ENCODE measurements at regions not wholly inside any gene's neighbourhood (a gene's known extent, or its start where the extent isn't known, plus 50 kb on each side); places are given as distances from the start of the nearest gene placed in this dataset.

DNA sequence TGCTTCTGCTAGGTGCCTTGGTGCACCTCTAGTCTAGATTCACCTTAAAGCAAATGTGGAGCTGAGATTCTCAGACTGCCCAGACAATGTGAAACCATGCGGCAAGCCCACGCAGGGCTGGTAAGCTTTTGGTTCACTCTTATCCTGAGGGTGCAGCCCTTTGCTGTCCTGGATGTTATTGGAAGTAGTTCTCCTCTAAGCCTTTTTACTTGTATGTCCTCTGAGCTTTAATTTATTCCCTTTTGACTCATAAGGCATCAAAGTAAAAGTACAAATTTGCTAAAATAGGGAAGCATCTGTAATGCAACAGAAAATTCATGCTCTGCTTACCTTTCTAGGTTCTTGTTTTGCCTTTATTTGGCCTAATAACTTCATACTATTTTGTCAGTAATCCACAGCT, 186.8 kb downstream of the MACC1 start:
- intact Hi-C loops (cut with micrococcal nuclease), result no loop called here
- DNase-seq (no peak), ATAC-seq (no peak)

DNA sequence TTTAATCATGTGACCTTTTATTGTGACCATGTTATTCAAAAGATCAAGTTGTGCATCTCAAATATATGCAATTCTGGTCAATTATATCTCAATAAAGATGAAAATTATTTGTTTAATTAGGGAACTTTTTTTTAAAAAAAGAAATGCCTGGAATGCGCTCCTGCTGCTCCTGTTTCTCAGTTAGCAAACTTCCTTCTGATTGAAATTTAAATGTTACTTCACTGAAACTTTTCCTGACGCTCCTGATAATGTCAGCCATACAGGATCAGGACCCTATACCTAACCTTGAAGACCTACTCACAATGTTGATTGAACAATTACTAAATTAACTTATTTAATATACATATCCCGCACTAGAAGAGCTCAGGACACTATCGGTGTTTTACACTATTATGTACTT, 190.4 kb downstream of the MACC1 start:
- ATAC-seq, result no peak
- intact Hi-C loops (cut with micrococcal nuclease), result no loop called here
- DNase-seq, result no peak

GRCh38 chr7:20021831-20022230, 195.4 kb downstream of the MACC1 start:
- DNase-seq (no peak), ATAC-seq (no peak)
- intact Hi-C loops (cut with micrococcal nuclease), result no loop called here

DNA sequence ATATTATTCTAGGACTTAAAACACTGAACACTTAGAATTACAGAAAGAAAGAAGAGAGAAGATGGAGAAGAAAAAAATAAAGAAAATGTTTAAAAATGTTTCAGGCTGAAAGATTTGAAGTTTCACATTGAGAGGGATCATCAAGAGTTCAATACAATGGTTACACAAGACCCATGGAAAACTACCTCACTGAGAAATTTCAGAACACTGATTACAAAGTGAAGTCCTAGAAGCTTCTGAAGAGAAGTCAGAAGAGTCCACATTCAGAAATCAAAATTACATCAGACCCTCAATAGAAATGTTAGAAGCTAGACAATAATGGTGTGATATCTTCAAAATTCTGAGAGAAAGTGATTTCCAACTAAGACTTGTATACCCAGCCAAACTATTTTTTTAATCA, 196.1 kb downstream of the MACC1 start:
- ATAC-seq (no peak), DNase-seq (no peak)
- intact Hi-C loops (cut with micrococcal nuclease), result no loop called here

- DNase-seq, result no peak
- intact Hi-C loops (cut with micrococcal nuclease), result no loop called here
- no peak for ATAC-seq
These were observed 197.3 kb downstream of the MACC1 start for GRCh38 chr7:20019757-20020432.

- DNase-seq (no peak), ATAC-seq (no peak)
- intact Hi-C loops (cut with micrococcal nuclease), result no loop called here
These were observed 200.5 kb downstream of the MACC1 start for GRCh38 chr7:20016669-20017068.

GRCh38 chr7:20013536-20013935, 203.6 kb downstream of the MACC1 start:
- intact Hi-C loops (cut with micrococcal nuclease), result no loop called here
- ATAC-seq (no peak), DNase-seq (no peak)

GRCh38 chr7:20012100-20012499, 205.1 kb downstream of the MACC1 start:
- no peak for ATAC-seq

GRCh38 chr7:20010877-20011276, 206.3 kb downstream of the MACC1 start:
- ATAC-seq, result no peak
- intact Hi-C loops (cut with micrococcal nuclease), result no loop called here
- DNase-seq, result no peak

More at GRCh38 chr7:20012100-20012499, 205.1 kb downstream of the MACC1 start:
- DNase-seq, result no peak
- intact Hi-C loops (cut with micrococcal nuclease), result no loop called here

DNA sequence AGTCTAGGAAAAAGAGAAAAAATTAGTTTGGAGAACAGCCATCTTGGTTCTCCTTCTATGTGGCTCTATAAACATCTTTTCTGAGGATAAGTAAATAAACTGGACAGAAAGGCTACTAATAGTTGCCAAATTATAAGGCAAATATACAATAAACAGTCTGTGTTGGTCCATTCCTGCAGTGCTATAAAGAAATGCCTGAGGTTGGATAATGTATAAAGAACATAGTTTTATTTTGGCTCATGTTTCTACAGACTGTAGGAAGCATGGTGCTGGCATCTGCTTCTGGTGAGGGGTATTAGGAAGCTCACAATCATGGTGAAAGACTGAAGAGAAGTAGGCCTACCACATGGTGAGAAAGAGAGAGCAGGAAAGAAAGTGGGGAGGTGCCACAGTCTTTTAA, 209.7 kb downstream of the MACC1 start:
- intact Hi-C loops (cut with micrococcal nuclease), result no loop called here
- DNase-seq (no peak), ATAC-seq (no peak)

DNA sequence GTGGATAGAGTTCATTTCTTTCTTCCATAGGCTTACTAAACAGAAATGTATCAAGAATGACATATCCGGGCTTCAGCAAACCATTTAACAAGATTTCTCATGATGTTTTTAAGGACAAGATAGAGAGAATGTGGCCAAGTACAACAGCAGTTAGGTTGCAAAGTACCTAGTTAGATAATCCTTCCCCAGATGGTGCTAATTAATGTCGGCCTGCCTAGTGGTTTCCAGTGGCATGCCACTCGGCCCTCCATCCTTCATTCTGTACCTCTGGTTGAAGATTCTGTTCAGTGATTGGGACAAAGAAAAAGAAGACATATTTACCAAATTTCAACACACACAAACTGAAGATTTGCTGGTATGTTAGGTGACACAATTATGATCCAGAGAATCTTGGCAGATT, 212.1 kb downstream of the MACC1 start:
- ATAC-seq, result no peak
- no peak for DNase-seq
- intact Hi-C loops (cut with micrococcal nuclease), result no loop called here

GRCh38 chr7:19999681-20000080, 217.5 kb downstream of the MACC1 start:
- no peak for ATAC-seq
- intact Hi-C loops (cut with micrococcal nuclease), result no loop called here
- no peak for DNase-seq

DNA sequence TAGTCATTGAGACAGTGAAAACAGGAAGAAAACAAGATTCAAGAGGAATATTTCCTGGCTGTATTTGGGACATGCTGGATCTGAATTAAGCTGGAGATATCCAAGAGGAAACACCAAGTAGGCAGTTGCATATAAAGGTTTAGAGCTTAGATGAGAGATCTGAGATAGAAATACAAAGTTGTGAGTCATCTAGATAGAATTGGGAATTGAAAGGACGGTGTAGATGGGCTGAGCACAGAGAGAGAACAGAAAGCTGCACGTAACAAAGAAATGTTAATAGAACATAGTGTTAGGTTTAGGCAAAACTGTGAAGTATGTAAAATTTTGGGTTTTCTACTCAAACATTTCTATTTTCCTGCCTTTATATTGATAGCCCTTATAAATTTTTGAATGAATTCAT, 218.5 kb upstream of the TMEM196 start:
- ATAC-seq (no peak), DNase-seq (no peak)
- intact Hi-C loops (cut with micrococcal nuclease), result no loop called here

GRCh38 chr7:19989906-19990305, 216.5 kb upstream of the TMEM196 start:
- DNase-seq (no peak), ATAC-seq (no peak)
- intact Hi-C loops (cut with micrococcal nuclease), result no loop called here

GRCh38 chr7:19988860-19989259, 215.4 kb upstream of the TMEM196 start:
- intact Hi-C loops (cut with micrococcal nuclease), result no loop called here
- no peak for DNase-seq
- no peak for ATAC-seq

DNA sequence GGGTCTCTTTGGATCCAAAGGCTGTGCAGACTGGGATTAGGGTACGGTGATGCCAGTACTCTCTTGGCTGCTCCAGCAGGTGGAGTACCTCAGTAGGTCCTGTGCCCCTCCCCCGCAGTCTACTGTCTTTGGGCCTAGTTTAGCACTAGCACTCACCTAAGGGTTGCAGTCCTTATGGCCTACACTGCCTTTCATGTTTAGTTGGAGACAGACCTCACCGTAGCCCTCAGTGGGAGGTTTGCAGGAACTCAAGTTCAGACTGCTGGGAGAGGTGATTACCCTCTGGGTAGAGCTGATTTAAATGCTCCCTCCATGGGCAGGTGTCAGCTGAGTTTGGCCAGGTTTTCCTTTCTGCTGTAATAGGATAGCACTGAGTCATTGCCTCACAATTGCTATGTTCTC, 210.8 kb upstream of the TMEM196 start:
- intact Hi-C loops (cut with micrococcal nuclease), result no loop called here
- DNase-seq (no peak), ATAC-seq (no peak)

GRCh38 chr7:19982841-19983835, 209.7 kb upstream of the TMEM196 start:
- intact Hi-C loops (cut with micrococcal nuclease), result no loop called here
- DNase-seq, result no peak

DNA sequence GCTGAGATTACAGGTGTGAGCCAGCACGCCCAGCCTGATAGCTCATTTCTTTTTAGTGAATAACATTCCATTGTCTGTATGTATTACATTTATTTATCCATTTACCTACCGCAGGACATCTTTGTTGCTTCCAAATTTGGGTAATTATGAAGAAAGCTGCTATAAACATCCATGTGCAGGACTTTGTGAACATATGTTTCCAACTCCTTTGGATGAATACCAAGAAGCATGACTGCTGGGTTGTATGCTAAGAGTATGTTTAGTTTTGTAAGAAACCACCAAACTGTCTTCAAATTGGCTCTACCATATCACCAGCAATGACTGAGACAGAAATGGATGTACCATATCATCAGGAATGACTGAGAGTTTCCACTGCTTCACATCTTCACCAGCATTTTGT, 200.2 kb upstream of the TMEM196 start:
- intact Hi-C loops (cut with micrococcal nuclease), result no loop called here
- DNase-seq (no peak), ATAC-seq (no peak)

More at GRCh38 chr7:19982841-19983835, 209.7 kb upstream of the TMEM196 start:
- no peak for ATAC-seq

GRCh38 chr7:19972876-19973275, 199.5 kb upstream of the TMEM196 start:
- DNase-seq (no peak), ATAC-seq (no peak)
- intact Hi-C loops (cut with micrococcal nuclease), result no loop called here

DNA sequence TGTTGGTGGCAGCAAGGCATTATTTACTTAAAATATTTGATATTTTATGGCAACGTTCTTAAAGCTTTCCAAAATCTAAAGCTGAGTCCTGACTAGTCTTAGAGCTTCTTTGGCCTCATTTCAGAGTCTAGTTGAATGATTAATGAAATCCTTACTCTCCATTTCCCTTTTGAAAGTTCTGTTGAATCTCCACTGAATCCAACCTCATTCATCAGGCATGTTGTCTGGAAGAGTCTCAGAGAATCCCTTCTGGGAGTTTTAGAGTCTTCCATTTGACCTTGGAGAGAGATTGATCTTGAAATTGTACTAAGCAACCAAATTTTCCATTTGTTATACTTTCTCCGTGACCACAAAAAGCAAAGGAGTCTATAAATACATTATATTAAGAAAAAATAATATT, 198.5 kb upstream of the TMEM196 start:
- DNase-seq (no peak), ATAC-seq (no peak)
- intact Hi-C loops (cut with micrococcal nuclease), result no loop called here

DNA sequence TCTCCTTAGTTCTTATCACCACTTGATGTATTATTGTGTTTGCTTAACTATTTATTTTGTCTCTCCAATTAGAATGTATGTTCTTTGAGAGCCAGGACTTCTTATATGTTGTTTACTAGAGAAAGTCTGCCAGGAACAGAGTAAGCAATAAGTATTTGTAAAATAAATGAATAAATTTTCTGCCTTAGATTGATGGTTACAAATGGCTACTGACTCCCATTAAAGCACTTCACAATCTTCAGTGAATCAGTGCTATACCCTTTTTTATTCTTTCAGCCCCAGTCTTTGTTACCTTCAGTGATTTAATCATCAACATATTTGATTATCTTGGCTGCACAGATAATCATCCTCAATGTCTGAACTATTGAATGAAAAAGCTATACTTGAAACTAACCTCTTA, 197.1 kb upstream of the TMEM196 start:
- no peak for DNase-seq
- no peak for ATAC-seq
- intact Hi-C loops (cut with micrococcal nuclease), result no loop called here
